Transverse colon (tissue), 4 donors: ENCODE measurements at regions not wholly inside any gene's neighbourhood (a gene's known extent, or its start where the extent isn't known, plus 50 kb on each side); places are given as distances from the start of the nearest gene placed in this dataset.

Experiments
- DNase-seq: peaks from one replicate; pipeline ENCODE4 v3.0.0-alpha.2; 2019
- H3K27ac ChIP-seq, 4 donors: fragments of 200-600 bp; sonication (generic); 2 replicates each; pipeline ENCODE4 v1.5.1; 2016 to 2018; ENCODE audit warnings: inconsistent platforms in 4 of 4
- H3K27me3 ChIP-seq: fragments of 200-600 bp; sonication (generic); 2 replicates; pipeline ENCODE4 v1.5.1; 2017; ENCODE audit warnings: inconsistent platforms
- H3K36me3 ChIP-seq, 4 donors: fragments of 200-600 bp; sonication (generic); 2 replicates each; pipeline ENCODE4 v1.5.1; 2017 to 2019; ENCODE audit warnings: inconsistent platforms in 4 of 4
- H3K4me1 ChIP-seq, 4 donors: fragments of 200-600 bp; sonication (generic); 2 replicates each; pipeline ENCODE4 v1.5.1; 2017 to 2020; ENCODE audit warnings: inconsistent platforms in 4 of 4
- H3K4me3 ChIP-seq, 4 donors: fragments of 200-600 bp; sonication (generic); 1 replicate in 1 of 4; 2 replicates in 3 of 4; pipeline versions ENCODE4 v1.5.1 to v1.6.1; 2017 to 2019; ENCODE audit warnings: inconsistent platforms in 4 of 4
- H3K9me3 ChIP-seq, 2 donors: fragments of 200-600 bp; sonication (generic); 2 replicates each; pipeline ENCODE4 v1.5.1; 2017 to 2019; ENCODE audit warnings: inconsistent platforms in 2 of 2
- CTCF ChIP-seq, 5 experiments: fragments of 200-600 bp in 3 of 5; fragments of 450-650 bp in 2 of 5; sonication (generic) in 3 of 5; IDR thresholded peaks; 1 replicate in 2 of 5; 2 replicates in 3 of 5; pipeline ENCODE4 v1.5.1; 2016 to 2017; ENCODE audit warnings: antibody characterized with exemption in 5 of 5, inconsistent platforms in 3 of 5, mild to moderate bottlenecking in 2 of 5, moderate library complexity in 1 of 5
- EP300 ChIP-seq: sonication (generic); formaldehyde crosslinking; IDR thresholded peaks from one replicate; pipeline ENCODE4 v1.6.1; 2017; ENCODE audit warnings: antibody characterized with exemption, low read depth
- POLR2A ChIP-seq: fragments of 450-650 bp; IDR thresholded peaks from one replicate; pipeline ENCODE4 v1.6.1; 2016; ENCODE audit warnings: antibody characterized with exemption, mild to moderate bottlenecking, moderate library complexity
- POLR2AphosphoS5 ChIP-seq, 3 donors: sonication (generic); formaldehyde crosslinking; IDR thresholded peaks; one replicate each; pipeline ENCODE4 v1.6.1; 2016; ENCODE audit warnings: antibody characterized with exemption in 3 of 3
- WGBS, 2 donors: methylation state at CpG; one replicate each; pipeline ENCODE4 v1.1.5; 2018; ENCODE audit warnings: low coverage in 1 of 2; 5-methylcytosine and 5-hydroxymethylcytosine counted together
- in situ Hi-C, 4 donors: fragments of 200-750 bp; cut with MboI; loops; one replicate each; pipeline versions ENCODE4 v1.15.0 to v1.15.1; 2017; ENCODE audit warnings: low sequenced_read_pairs in 3 of 4, low pct_ligation_motif_present in 1 of 4, low pct_unique_long_range_greater_than_20kb in 1 of 4
- intact Hi-C: fragments of 100-400 bp; cut with DNase I; formaldehyde crosslinking; loops from one replicate; pipeline ENCODE4 v1.15.1; 2023; ENCODE audit warnings: low total_unique reads

DNA sequence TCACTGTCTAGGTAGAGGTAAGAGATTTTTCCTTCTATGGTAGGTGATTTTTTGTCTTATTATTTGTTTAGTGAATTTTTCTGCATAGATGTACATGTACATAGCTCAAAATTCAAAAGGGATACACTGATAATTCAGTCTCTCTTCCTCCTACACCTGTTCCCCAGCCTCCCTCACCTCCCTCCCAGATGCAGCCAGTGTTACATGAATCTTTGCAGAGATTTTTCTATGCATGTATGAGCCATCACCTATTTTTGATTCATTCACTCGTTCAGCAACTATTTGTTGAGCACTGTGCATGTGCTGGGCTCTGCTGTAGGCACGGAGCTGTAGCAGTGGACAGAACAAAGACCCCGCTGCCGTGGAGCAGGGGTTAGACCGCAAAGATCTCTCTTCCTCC is 218.9 kb downstream of the AACS start:
- TF ChIP-seq CTCF (IDR thresholded peaks at IDR 0.05), result no peak
- TF ChIP-seq POLR2AphosphoS5 (IDR thresholded peaks at IDR 0.05), result no peak
- TF ChIP-seq EP300, result no peak
- no peak for TF ChIP-seq POLR2A
- intact Hi-C loops, result no loop called here
- H3K9me3 ChIP-seq, result no peaks in the 10 kb centered on the region
- DNase-seq, result no peak
- WGBS, 2 donors, result 83% methylated on average over 5 of the region's 5 CpGs; no CpG with 5 or more reads in 1 of the 2 donors
- no peak overlapping the region for H3K27ac ChIP-seq
- H3K36me3 ChIP-seq, result no peaks in the 10 kb centered on the region
- H3K27me3 ChIP-seq, result peaks cover 11% of the 10 kb centered on the region
- no peak overlapping the region for H3K4me3 ChIP-seq
- in situ Hi-C loops, result no loop called here
- H3K4me1 ChIP-seq, result no peaks in the 10 kb centered on the region

GRCh38 chr12:125284945-125285685 is 219.9 kb downstream of the AACS start:
- TF ChIP-seq POLR2A (no peak), POLR2AphosphoS5 (IDR thresholded peaks at IDR 0.05) (no peak), EP300 (no peak), CTCF (IDR thresholded peaks at IDR 0.05) (no peak)
- in situ Hi-C loops, result no loop called here
- Histone ChIP-seq H3K36me3 (no peaks in the 10 kb centered on the region), H3K27me3 (peaks cover 11% of the 10 kb centered on the region), H3K4me1 (no peaks in the 10 kb centered on the region), H3K4me3 (no peak overlapping the region), H3K9me3 (no peaks in the 10 kb centered on the region), H3K27ac (no peak overlapping the region)
- DNase-seq, result no peak
- intact Hi-C loops, result no loop called here
- WGBS, 2 donors, result 64 to 76% methylated on average over 2 to 7 of the region's 7 CpGs

DNA sequence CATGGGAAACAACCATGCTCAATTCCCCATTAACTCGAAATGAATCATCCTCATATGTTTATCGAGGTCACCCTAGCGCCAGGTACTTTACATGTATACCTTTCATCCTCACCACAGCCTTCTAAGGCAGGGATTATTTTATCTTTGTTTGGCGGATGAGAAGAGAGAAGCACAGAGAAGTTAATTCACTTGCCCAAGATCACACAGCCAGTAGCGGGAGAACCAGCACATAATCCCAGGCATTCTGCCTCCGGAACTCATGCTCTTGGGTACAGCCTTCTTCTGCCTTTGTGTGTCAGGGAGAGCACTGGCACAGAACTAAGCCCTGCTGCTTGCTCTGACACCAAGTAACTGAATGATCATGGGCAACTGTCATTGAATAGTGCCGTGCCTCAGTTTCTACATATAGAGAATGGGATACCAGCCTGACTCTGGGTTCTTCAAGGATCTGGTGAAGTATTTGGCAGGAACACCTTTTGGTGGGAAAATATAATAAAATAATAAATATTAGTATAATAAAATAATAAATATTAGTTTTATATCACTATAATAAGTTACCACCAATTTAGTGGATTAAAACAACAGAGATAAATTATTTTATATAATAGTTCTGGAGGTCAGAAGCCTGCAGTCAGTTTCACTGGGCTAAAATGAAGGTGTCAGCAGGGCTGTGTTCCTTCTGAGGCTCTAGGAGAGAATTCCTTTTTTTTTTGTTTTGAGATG is 220.9 kb downstream of the AACS start:
- WGBS, 2 donors, result 84 to 85% methylated on average over 2 to 7 of the region's 7 CpGs
- no peak for DNase-seq
- Histone ChIP-seq H3K27me3 (peaks cover 1% of the 10 kb centered on the region), H3K4me3 (no peak overlapping the region), H3K36me3 (no peaks in the 10 kb centered on the region), H3K27ac (no peak overlapping the region), H3K4me1 (no peaks in the 10 kb centered on the region), H3K9me3 (no peaks in the 10 kb centered on the region)
- no peak for TF ChIP-seq CTCF (IDR thresholded peaks at IDR 0.05)
- no peak for TF ChIP-seq POLR2AphosphoS5 (IDR thresholded peaks at IDR 0.05)
- no peak for TF ChIP-seq EP300
- TF ChIP-seq POLR2A, result no peak
- intact Hi-C loops (no loop called here), in situ Hi-C loops (no loop called here)

DNA sequence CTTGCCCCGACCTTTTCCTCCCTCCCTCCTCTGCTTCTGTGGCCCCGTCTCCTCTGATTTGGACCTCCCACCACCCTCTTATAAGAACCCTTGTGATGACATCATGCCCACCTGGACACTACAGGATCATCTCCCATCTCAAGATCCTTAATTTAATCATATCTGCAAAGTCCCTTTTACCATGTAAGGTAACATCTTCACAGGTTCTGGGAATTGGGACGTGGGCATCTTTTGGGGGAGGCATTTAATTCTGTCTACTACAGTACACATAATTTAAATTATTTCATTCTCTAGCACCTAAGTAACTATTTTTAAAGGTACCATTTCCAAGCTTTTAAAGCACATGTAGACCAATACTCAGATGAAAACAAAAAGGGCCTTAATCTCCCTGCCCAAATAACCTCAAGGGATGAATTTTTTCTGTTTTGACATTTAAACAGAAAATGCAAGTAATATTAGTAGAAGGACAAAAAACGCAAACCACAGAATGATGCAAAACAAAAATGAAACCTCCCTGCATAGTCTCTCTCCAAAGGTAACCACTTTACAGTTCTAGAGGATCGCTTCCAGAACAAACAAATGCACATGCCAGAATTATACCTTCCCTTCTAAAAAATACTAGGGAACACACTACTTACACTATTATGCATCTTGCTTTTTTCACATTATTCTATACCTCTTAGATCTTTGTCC is 222.1 kb downstream of the AACS start:
- H3K4me1 ChIP-seq, result no peaks in the 10 kb centered on the region
- H3K27ac ChIP-seq, result no peak overlapping the region
- no peak for DNase-seq
- intact Hi-C loops, result no loop called here
- in situ Hi-C loops, result no loop called here
- no peak overlapping the region for H3K4me3 ChIP-seq
- H3K9me3 ChIP-seq, result no peaks in the 10 kb centered on the region
- TF ChIP-seq POLR2AphosphoS5 (IDR thresholded peaks at IDR 0.05), result no peak
- no peak for TF ChIP-seq POLR2A
- TF ChIP-seq CTCF (IDR thresholded peaks at IDR 0.05), result no peak
- no peak for TF ChIP-seq EP300
- 58 to 60% methylated on average over 4 to 5 of the region's 5 CpGs for WGBS, 2 donors
- H3K36me3 ChIP-seq, result no peaks in the 10 kb centered on the region
- no peaks in the 10 kb centered on the region for H3K27me3 ChIP-seq
